CD4-positive, alpha-beta T cell treated with Interleukin-21 for 1 hour (primary cell): ENCODE measurements at regions not wholly inside any gene's neighbourhood (a gene's known extent, or its start where the extent isn't known, plus 50 kb on each side); places are given as distances from the start of the nearest gene placed in this dataset.
"Not testable (repeated sequence)": the region's sequence is repeated elsewhere in the genome, so short reads cannot be mapped to it uniquely, and the experiment has no call there.

Experiments
- DNase-seq: peaks from one replicate; pipeline ENCODE4 v3.0.0-alpha.2; 2020

DNA sequence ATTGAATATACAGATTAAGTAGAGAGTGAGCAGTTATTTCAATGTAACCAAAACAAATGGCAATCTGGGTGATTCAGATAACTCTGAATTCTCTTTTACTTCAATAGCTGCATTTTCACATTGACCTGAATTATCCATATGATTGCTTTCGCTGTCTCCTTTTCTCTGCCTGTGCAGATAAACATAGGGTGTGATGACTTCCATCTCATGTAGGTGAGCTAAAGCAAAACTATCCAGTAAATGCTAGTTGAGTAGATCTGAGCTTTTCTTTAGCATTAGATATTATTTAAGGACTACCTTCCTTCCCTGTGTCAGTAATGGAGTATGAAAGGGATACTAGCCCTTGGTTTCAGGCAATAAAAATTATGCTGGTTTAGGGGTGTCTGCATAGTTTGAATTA is 288.6 kb downstream of the OXSM start:
- no peak for DNase-seq

DNA sequence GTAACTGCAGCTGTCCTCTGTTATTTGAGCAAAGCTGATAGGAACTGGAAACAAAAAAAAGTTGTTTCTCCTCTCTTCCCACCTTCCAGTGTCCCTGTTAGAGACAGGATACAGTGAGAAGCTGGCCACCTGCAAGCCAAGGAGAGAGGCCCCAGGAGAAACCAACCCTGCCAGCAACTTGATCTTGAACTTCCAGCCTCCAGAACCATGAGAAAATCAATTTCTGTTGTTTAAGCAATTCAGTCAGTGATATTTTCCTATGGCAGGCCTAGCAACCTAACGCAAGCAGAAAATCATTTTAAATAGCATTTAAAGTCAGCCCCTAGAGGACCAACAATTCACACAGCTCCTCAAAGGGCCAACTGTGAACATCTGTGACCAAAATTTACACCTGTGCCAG is 291.3 kb downstream of the OXSM start:
- DNase-seq, result no peak

DNA sequence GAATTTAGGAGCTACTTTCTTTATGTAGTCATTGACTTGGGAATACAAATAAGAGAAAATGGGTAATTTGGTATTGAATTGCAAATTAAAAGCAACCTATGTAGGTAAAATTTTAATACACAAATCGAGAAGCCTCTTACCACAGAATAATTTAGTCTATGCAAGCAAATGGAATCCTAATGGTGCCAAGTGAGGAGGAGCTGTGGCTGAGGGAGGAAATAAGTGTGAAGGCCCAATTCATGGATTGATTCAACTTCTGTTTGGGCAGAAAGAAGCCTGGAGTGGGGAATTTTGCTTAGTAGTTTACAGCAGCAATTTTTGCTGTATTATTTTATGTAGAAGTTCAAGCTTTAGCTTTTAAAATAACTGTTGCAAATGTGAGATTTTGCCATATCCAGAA is 291.9 kb downstream of the OXSM start:
- no peak for DNase-seq

DNA sequence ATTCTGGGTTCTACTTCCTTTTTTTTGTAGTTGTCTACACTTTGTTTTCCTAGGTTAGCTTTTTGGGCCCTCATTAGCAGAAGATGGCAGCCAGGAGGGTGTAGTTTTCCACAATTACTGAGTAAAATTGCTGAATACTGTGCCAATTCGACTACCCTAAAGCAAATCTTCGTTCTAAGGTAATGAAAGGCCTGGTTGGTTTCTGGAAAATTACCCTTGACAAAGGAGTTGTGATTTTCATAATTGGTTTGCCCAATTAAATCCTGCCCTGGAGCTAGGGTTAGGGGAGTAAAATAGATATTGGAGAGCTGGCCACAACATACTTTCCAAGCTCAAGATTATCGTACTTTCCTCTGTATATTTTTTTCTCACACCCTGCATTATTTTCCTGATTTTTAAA is 293.0 kb downstream of the OXSM start:
- DNase-seq, result no peak

DNA sequence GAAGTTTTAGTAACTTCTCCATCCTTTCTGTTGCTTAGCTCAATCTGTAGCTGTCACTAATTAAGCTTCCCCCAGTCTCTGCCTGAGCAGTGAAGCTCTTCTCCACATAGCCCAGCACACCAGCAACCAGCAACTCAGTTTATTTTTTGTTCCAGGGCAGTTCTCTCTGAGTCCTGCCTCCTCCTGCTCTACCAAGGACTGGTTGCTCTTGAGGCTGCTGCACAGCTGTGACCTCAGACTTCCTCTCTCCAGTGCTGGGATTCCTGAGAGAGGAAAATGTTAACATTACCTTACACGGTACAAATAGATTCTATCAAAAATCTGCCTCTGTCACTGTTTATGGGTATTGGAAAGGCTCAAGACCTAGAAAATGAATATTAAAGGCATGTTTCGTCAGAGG is 294.7 kb downstream of the OXSM start:
- DNase-seq, result no peak

DNA sequence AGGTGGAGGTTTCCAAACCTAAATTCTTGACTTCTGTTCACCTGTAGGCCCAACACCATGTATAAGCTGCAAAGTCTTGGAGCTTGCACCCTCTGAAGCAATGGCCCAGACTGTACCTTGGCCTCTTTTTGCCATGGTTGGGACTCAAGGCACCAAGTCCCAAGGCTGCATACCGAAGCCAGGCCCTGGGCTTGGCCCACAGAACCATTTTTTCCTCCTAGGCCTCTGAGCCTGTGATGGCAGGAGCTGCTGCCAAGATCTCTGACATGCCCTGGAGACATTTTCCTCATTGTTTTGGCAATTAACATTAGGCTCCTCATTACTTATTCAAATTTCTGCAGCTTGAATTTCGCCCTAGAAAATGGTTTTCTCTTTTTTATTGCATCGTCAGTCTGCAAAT is 297.9 kb downstream of the OXSM start:
- DNase-seq, result no peak

DNA sequence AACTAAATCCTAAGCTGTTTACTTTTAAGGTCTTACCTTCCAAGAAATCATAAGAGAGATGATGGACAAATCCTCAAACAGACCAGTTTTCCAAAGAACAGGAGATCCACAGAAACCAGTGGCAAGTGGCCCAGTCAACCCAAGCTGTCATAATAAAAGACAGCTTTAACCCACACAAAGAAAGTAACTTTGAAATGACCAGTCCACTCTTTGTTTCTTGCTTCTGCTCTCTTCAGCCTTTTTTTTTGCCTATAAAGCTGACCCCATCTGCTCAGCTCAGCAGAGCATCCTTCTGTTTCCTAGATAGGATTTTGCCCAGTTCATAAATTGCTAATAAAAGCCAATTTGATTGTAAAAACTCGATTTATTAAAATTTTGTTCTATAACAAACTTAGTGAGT is 299.4 kb downstream of the OXSM start:
- DNase-seq, result no peak

DNA sequence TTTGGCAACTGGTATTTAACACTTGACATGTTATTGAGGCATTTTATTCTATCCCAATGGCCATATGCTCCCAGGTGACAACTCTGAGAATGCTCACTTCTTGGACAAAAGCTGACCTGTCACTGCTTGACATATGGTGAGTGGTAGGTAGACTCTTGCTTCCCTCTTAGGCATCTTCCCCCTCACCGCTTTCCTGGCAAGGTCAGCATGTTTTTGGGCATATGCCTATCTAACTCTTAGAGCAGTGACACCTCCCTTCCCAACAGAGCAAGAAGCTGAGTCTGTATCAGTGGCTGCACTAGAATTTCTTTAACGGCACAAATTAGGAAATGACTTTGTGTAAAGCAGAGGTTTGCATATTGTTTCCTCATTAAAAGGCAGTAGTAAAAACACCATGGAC is 300.7 kb downstream of the OXSM start:
- no peak for DNase-seq

DNA sequence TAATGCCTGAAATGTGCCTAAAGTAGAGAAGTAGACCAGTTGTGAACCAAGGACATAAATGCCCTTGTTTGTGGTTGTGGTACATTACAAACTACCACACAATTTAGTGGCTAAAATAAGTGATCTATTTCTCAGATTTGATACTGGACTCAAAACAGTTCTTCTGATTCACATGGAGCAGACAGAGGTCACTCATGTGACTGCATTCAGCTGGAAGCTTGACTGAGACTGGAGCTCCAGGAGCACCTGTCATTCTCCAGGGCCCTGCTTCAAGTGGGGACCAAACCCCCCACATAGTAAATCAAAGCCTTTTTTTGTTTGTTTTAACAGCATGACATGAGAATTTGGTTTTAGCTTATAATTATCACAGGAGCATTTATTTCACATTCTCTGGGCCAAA is 301.2 kb downstream of the OXSM start:
- DNase-seq, result no peak

DNA sequence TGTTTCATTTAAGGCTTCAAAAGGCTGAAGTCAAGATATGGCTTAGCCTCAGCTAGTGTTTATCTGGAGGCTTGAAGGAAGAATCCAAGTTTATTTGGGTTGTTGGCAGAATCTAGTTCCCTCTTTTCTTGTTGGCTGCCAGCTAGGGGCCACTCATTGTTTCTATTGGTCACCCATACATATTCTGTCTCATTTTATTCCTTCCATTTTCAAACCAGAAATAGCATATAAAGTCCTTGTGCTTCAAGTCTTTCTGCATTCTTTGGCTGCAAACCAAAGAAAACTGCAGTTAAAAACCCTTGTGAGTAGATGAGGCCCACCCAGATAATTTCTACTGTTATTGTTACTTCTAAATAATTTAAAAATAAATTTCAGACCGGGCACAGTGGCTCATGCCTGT is 301.7 kb downstream of the OXSM start:
- DNase-seq, result no peak

DNA sequence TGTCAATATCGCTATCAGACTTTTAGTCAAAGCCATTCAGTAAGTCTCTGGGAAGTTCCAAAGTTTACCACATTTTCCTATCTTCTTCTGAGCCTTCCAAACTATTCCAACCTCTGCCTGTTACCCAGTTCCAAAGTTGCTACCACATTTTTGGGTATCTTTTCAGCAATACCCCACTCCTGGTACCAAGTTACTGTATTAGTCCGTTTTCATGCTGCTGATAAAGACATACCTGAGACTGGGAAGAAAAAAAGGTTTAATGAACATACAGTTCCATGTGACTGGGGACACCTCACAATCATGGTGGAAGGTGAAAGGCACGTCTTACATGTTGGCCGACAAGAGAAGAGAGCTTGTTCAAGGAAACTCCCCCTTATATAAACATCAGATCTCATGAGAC is 307.2 kb downstream of the OXSM start:
- DNase-seq, result not testable (repeated sequence)

DNA sequence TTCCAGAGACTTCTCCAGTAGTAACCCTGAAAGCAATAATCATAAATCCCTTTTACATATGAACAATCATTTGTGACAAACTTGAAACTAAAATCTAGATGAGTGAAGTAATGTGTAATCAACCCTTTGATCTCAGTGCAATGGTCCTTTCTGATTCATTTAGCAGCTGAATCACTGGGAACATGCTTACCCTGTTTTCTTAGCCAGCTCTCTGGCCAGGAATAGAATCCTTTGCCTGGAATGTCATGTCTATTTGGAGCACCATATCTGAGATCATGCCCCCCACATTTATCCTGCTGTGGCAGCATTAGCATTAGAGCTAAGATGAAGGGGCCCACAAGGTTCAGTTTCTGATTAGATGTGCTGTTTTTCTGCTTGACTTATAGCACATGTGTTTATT is 309.8 kb downstream of the OXSM start:
- DNase-seq, result no peak

DNA sequence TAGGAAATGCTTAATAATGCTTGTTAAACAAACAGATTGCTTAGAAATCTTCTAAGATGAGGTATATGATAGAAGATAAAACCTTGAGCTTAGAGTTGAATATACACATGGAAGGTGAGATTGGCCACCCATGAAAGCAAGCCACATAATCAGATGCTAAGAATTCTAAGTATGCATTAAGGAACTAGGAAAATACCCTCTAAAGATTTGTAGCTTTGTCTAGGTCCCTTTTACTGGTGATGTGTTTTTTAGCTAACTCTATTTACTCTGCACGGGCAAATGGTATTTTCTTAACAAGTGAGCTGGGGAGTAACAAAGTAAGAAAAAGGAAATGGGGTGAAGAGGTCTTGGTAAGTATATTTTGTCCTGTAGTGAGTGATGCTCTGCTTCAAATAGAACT is 310.3 kb downstream of the OXSM start:
- no peak for DNase-seq

DNA sequence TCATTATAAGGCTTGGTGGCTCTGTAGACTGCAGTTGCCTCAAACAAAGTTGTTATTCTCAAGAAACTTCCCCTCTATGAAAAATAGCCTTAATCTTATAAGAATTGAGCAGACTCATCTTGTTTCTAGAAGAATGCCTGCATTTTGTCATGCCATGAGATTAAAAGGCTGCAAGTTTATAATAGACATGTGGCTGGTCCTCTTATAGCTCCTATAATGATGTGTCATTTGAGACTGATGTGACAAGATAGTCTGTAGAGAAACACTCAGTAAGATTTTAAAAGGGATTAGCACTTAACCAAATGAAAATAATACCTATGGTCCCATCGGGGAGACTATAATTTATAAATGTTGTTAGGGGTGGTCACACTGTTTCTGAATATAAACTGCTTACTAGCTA is 312.5 kb downstream of the OXSM start:
- no peak for DNase-seq

DNA sequence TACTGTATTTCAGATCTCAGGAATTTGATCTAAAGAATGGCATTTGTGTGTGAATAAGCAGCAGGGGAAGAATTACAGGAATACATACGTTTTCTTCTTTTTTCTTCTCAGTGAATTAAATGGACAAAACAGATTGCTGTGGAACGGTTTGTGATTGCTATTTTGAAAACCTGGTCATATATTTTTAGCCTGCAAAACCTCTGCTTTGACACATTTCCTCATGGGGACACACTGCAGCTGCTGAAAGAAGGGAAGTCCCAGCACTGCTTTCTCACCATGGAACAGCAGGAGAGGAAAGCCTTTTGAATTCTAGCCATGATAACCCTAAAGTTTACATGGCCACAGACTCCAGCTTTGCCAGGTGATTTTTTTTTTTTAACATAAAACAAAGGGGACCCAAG is 315.0 kb downstream of the OXSM start:
- no peak for DNase-seq

DNA sequence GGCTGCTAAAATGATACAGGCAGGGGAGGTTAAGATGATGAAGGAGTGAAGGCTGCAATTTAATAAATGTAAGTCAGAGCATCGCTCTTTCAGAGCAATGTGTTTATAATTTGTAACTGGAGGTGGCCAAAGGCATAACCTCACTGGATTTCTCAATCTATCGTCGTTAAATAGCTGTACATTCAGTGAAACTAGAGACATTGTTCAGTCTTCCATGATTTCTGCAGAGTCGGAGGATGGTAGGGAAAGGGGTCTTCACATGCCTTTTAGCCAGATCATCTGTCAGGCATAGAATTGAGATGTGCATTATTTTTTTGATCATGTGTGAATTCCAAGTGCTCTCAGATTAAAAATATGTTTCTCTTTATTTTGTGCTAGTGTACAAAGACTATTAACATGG is 315.4 kb downstream of the OXSM start:
- DNase-seq, result no peak

DNA sequence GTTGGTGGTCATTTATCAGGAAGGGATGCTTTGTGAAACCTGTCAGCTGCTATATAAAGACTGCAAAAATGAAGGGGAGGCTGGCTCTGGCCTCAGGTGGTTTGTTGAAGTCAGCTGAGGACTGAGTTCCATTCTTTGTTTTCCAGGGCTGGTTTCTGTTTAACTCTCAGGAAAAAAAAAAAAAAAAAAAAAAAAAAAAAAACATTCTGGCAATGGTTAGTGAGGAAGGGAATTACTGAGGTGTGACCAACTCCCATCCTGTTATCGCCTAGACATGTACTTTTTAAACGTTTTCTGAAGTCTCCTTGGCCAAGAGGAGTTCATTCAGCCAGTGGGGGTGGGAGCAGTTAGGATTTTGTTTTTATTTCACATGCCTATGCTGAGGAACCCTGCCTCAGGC is 316.3 kb downstream of the OXSM start:
- DNase-seq, result no peak

DNA sequence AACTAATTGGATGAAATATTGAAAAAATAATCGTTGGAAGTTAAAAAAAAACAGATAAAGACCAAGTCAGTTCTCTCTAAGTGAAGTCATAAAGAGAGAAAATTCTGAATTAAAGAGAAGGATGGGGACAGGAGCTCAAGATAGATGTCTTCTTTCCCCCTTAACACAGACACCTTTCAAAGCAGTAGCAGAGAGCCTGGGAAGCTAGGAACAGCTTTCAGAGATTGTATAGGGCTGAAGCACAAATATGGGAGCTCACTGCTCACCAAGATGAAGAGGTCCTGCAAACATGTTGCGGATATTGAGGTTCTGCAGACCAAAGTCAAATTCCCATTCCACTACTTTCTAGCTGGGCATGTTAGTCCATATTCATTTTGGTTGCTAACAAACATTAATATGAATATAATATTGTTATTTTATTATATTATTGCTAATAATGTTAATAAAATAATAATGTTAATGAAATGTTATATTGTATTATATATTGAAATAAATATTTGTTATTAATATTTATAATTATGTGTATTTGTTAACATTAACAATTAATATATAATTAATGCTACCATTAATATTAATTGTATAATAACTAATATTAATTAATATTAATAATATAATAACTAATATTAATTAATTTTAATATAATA is 319.1 kb downstream of the OXSM start:
- no peak for DNase-seq

DNA sequence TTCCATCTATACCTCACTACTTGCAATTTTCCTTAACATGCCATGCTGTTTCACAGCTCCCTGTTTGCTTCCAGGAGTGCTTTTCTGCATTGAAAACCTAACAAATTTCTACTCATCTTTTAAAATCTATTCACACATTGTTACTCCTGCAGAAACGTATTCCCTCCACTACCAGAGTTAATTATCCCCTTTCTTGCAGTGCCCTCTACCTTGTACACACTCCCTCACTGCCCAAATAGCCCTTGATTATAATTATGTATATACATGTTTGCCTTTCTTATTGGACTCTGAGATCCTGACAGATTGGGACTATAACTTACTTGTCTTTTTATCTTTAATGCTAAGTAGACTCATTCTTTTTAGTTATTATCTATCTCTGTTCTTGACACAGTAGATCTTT is 325.0 kb downstream of the OXSM start:
- no peak for DNase-seq

DNA sequence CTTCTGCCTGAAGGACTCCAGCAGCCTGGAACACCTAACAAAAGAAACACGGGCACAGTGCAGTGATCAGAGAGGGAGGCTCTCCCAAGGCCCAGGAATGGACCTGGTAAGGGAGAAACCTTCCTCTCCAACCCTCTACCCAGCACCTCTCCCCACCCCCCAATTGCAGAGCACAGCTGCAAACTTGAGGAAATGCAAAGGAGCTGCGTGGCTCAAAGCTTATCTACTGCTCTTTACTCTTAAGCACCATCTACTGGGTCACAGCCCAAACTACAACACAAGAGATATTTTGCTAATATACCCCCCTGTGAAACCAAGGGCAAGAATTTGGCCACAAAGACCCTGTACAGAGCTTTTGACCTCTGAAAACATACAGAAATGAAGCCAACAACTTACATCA is 328.3 kb downstream of the OXSM start:
- DNase-seq, result no peak

DNA sequence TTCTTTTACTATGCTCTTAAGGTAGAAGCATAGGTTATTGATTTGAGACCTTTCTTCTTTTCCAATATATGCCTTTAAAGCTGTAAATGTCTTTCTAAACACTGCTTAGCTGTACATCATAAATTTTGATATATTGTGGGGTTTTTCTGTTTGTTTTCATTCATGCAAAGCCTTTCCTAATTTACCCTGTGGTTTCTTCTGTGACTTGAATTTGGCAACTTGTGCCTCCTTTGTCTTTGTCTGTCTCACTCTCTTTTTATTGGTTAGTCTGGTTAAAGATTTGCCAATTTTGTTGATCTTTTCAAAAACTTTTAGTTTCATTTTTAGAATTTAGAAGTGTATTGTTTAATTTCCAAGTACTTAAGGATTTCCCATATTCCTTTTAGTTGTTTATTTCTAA is 343.1 kb downstream of the OXSM start:
- DNase-seq, result no peak

DNA sequence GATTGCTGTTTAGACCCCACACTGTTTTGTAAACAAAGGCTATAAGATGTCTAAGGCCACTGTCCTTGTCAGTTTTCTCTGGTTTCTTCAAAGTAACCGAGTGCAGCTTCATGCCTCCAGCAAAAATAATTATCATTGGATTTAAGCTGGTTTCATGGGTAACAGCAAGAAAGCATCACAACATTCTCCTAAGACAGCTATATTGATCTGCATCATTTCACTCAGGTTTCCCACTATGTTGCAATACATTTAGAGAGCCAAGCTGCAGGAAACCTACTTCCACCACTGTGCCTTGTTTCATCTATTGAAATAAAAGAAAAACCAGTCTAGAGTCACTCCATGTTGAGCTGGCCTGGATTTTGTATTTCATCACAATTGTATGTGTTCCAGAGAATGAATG is 351.4 kb downstream of the OXSM start:
- DNase-seq, result no peak

DNA sequence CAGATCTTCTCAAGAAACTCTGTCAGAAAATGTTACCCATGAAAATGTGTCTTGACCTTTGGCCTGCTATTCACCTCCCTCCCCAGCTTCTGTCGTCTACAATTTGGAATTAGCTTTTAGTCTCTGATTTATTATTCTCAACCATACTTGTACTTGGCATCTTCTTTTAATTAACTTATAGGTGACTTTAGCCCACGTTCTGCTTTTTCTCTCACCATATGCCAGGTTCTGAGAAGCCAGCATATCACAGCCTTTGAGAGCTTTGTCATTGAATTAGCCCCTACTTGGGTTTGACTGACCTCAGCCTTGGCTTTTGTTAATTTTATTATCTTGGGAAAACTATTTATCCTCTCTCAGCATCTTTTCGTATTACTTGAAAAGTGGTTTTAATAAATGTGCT is 355.9 kb downstream of the OXSM start:
- DNase-seq, result no peak

DNA sequence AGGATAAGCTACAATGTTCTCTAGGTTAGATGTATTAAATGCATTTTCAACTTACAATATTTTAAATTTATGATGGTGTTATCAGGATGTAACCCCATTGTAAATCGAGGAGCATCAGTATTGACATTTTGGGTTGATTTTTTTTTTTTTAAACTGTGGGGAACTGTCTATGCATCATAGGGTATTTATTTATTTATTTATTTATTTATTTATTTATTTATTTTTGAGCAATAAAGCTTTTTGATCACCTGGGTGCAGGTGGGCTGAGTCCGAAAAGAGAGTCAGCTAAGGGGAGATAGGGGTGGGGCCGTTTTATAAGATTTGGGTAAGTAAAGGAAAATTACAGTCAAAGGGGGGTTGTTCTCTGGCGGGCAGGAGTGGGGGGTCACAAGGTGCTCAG is 367.5 kb downstream of the OXSM start:
- not testable (repeated sequence) for DNase-seq

DNA sequence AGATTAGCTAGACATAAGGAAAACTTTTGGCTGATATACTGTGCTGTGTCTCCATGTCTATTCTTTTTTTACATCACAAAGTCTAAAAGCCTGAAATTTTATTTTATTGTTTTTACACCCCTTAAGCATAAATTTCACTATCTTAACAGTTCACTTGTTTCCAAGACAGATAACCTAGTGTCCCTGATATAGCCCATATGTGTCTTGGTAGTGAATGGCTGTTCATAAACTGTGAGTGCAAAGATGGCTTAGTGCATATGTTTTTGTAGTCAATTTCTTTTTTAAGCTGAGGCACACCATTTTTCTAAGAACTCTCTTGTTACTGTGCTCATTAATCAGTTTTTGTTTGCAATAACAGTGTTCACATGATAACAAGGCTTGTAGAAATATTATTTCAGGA is 381.1 kb downstream of the OXSM start:
- no peak for DNase-seq

DNA sequence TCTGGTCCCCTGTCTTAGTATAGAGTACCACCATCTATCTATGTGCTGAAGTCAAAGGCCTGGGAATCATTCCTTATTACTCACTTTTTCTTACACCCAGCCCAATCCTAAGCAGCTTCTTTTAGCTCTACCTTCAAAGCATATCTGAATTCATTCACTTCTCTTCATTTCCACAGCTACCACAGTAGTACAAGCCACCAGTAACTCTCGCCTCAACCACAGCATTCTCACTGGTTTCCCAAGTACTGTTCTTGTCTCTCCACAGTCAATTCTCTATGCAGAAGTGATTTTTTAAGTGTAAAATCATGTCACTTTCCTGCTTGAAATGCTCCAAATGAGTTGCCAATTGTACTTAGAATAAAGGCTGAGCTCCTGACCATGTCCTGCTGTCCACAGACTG is 401.7 kb downstream of the OXSM start:
- DNase-seq, result no peak
